Neutrophil (primary cell): ENCODE measurements at regions not wholly inside any gene's neighbourhood (a gene's known extent, or its start where the extent isn't known, plus 50 kb on each side); places are given as distances from the start of the nearest gene placed in this dataset.

ENCODE experiments used
- H3K27ac ChIP-seq: fragments of 200-600 bp; sonication (generic); 2 replicates; pipeline ENCODE4 v1.5.1; 2016; ENCODE audit warnings: mild to moderate bottlenecking, moderate library complexity
- H3K27me3 ChIP-seq: fragments of 200-600 bp; sonication (generic); 2 replicates; pipeline ENCODE4 v1.6.0; 2016; ENCODE audit warnings: mild to moderate bottlenecking
- H3K36me3 ChIP-seq: fragments of 200-600 bp; sonication (generic); 2 replicates; pipeline ENCODE4 v1.5.1; 2017
- H3K4me1 ChIP-seq, 2 experiments: fragments of 200-600 bp in 1 of 2; sonication (generic) in 1 of 2; 1 replicate in 1 of 2; 2 replicates in 1 of 2; pipeline versions ENCODE4 v1.5.1 to v1.6.1; 2013 to 2016; ENCODE audit warnings: low read depth in 1 of 2, low read length in 1 of 2, mild to moderate bottlenecking in 1 of 2, moderate library complexity in 1 of 2; ENCODE audit not compliant: control insufficient read depth in 1 of 2, insufficient read depth in 1 of 2
- H3K4me3 ChIP-seq, 2 experiments: fragments of 200-600 bp in 1 of 2; sonication (generic) in 1 of 2; 1 replicate in 1 of 2; 2 replicates in 1 of 2; pipeline ENCODE4 v1.5.1; 2013 to 2016; ENCODE audit warnings: low read depth in 1 of 2, low read length in 1 of 2, mild to moderate bottlenecking in 1 of 2, moderate library complexity in 1 of 2
- H3K9me3 ChIP-seq: fragments of 200-600 bp; sonication (generic); 2 replicates; pipeline ENCODE4 v1.5.1; 2016
- CTCF ChIP-seq: fragments of 200-600 bp; sonication (generic); IDR thresholded peaks from 2 replicates; pipeline ENCODE4 v1.5.1; 2016; ENCODE audit warnings: antibody characterized with exemption

GRCh38 chr1:67887146-67887545, 53.9 kb upstream of the GNG12 start:
- Histone ChIP-seq H3K4me1 (peaks cover 13% of the 10 kb centered on the region in 2 experiments), H3K9me3 (no peaks in the 10 kb centered on the region), H3K4me3 (no peak overlapping the region), H3K36me3 (no peaks in the 10 kb centered on the region), H3K27ac (no peak overlapping the region), H3K27me3 (no peaks in the 10 kb centered on the region)
- no peak for TF ChIP-seq CTCF

DNA sequence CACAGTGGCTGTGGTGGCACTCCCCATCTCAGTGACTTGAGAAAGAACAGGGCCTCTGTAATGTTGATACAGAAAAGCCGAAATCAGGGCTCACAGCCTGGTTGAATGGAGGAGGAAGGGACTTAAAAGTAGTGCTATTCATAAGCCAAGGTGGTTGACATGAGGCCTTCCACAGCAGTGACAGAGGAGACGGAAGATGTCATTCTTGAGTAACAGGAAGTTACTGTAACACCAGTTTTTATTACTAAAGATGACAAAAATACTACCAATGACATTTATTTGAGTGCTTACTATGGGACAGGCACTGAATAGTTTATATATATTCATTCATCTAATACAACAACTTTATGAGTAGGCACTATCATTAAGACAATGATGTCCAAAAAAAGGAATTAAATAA, 52.8 kb upstream of the GNG12 start:
- Histone ChIP-seq H3K4me1 (peaks cover 13% of the 10 kb centered on the region in 2 experiments), H3K27me3 (no peaks in the 10 kb centered on the region), H3K9me3 (no peaks in the 10 kb centered on the region), H3K36me3 (no peaks in the 10 kb centered on the region), H3K4me3 (no peak overlapping the region), H3K27ac (peak overlapping the region; percentile 66)
- TF ChIP-seq CTCF = no peak

DNA sequence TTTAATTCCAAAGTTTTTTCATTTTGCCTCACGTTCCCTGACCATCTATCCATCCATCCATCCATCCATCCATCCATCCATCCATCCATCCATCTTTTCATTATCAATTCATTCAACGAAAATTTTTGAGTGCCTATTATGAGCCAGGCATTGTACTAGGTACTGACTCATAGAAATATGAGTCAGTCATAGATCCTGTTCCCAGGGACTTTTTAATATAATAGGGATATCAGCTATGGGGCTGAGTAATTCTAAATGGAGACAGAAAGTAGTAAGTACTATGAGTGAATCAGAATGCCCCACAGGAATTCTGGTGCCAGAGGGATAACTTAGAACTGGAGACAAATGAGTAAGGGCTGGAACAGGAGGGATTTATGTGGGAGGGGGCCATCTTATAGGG, 49.8 kb upstream of the GNG12 start:
- H3K27me3 ChIP-seq = no peaks in the 10 kb centered on the region
- H3K4me1 ChIP-seq = peaks cover 13% of the 10 kb centered on the region in 2 experiments
- H3K4me3 ChIP-seq = no peak overlapping the region
- TF ChIP-seq CTCF = no peak
- H3K27ac ChIP-seq = no peak overlapping the region
- no peaks in the 10 kb centered on the region for H3K9me3 ChIP-seq
- no peaks in the 10 kb centered on the region for H3K36me3 ChIP-seq
